ENCODE measurements at regions not wholly inside any gene's neighbourhood (a gene's known extent, or its start where the extent isn't known, plus 50 kb on each side); places are given as distances from the start of the nearest gene placed in this dataset.

DNA sequence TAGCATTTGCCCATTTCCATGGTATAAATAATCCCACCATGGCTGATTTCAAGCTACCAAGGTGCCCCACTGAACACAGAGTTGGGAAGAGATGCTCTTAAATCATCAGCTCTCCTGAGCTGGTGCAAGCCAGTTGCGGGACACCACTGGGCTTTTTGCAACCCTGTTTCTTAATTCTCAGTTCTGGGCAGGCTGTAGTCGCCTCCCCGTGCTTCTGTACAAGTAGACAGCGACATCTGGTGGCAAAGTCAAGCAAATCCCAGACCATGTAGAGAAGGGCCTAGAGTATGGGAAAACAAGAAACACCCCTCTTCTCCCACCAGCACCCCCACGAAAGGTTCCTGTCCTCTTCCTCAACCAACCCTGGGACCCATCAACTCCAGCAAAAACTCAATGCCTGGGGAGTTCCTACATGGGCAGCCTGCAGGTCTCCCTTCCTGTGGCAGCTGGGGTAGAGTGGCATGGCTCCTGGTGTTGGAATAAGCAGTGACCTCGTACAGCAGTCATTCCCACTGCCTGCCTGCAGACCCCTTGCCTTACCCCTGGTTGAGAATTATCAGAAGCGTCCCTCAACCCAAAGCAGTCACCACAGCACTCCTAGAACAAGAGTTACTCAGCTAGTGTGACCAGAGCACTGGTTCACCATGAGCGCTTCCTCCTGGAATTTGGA lies 68.4 kb downstream of the IGLL5 start:
- no peaks in the 10 kb centered on the region for H3K9me3 Mint-ChIP-seq
- Histone ChIP-seq H3K4me3 (ENCODE audit: low read length) (no peak overlapping the region), H3K27me3 (ENCODE audit: control insufficient read depth in 1 of 2, insufficient read depth in 2 of 2, low read length in 2 of 2) (peaks cover 7 to 23% of the 10 kb centered on the region in 2 experiments), H3K4me1 (ENCODE audit: insufficient read depth, low read length) (peaks cover 4% of the 10 kb centered on the region), H3K27ac (ENCODE audit: low read depth in 1 of 2, low read length in 2 of 2) (no peak overlapping the region), H3K36me3 (ENCODE audit: insufficient read depth, low read length) (no peaks in the 10 kb centered on the region), H3K9me3 (ENCODE audit: control insufficient read depth in 1 of 2, insufficient read depth in 1 of 2, low read length in 2 of 2) (no peaks in the 10 kb centered on the region)
- no peaks in the 10 kb centered on the region for H3K36me3 Mint-ChIP-seq (ENCODE audit: low read depth)
- TF ChIP-seq, protein P1, sequence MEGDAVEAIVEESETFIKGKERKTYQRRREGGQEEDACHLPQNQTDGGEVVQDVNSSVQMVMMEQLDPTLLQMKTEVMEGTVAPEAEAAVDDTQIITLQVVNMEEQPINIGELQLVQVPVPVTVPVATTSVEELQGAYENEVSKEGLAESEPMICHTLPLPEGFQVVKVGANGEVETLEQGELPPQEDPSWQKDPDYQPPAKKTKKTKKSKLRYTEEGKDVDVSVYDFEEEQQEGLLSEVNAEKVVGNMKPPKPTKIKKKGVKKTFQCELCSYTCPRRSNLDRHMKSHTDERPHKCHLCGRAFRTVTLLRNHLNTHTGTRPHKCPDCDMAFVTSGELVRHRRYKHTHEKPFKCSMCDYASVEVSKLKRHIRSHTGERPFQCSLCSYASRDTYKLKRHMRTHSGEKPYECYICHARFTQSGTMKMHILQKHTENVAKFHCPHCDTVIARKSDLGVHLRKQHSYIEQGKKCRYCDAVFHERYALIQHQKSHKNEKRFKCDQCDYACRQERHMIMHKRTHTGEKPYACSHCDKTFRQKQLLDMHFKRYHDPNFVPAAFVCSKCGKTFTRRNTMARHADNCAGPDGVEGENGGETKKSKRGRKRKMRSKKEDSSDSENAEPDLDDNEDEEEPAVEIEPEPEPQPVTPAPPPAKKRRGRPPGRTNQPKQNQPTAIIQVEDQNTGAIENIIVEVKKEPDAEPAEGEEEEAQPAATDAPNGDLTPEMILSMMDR (IDR thresholded peaks at IDR 0.05), result peak; percentile 77
- peak; percentile 43 to 87 (median 56) for DNase-seq
- H3K4me3 Mint-ChIP-seq, result no peak overlapping the region
- ChIA-PET POLR2A (interaction anchor here (1.3 kb wide), 1 partner anchor 203 kb away, joined by 5 read pairs; no protein-coding TSS in a partner anchor), CTCF (interaction anchor here (0.7 to 2.9 kb wide), 6 partner anchors 9 to 250 kb away, joined by 3 to 14 read pairs (median 3); no protein-coding TSS in a partner anchor)
- intact Hi-C loops (cut with DNase I, micrococcal nuclease), result loop anchor here (1.0 to 10.0 kb wide), 10 partner anchors 153 to 494 kb away; no protein-coding TSS in a partner anchor
- peak; percentile 77 for ATAC-seq (ENCODE audit: poor library complexity)
- peaks cover 4% of the 10 kb centered on the region for H3K4me1 Mint-ChIP-seq (ENCODE audit: low read depth)
- no peak overlapping the region for H3K27ac Mint-ChIP-seq
- H3K27me3 Mint-ChIP-seq, result peaks cover 64% of the 10 kb centered on the region

DNA sequence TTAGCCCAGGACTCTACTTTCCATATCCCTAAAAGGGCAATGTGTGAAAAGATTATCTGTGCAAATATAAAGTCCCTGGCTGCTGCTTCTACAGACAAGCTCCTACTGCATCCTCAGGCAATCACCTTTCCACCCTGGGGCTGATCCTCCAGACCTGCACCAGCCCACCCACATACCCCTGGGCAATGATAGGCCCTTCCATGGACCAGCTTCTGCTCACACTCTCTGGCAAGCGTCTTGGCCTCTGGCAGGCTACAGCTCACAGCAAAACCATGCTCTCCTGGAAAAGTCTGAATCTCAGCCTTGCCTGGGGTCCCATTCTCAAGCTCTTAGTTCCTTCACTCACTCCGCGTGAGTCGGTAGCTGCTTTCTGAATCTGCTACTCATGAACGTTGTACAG lies 69.5 kb downstream of the IGLL5 start:
- no peaks in the 10 kb centered on the region for H3K36me3 ChIP-seq (ENCODE audit: insufficient read depth, low read length)
- TF ChIP-seq, protein P1 (IDR thresholded peaks at IDR 0.05), result no peak
- no peak overlapping the region for H3K27ac Mint-ChIP-seq
- no peak overlapping the region for H3K4me3 ChIP-seq (ENCODE audit: low read length)
- POLR2A ChIA-PET, result interaction anchor here (0.5 kb wide), 1 partner anchor 372 kb away, joined by 3 read pairs; no protein-coding TSS in a partner anchor
- CTCF ChIA-PET, result interaction anchor here (1.3 to 3.6 kb wide), 4 partner anchors 169 to 429 kb away, joined by 3 to 14 read pairs (median 10); no protein-coding TSS in a partner anchor
- ATAC-seq (ENCODE audit: poor library complexity) (no peak), DNase-seq (no peak)
- H3K4me3 Mint-ChIP-seq, result no peak overlapping the region
- H3K36me3 Mint-ChIP-seq (ENCODE audit: low read depth), result no peaks in the 10 kb centered on the region
- H3K27ac ChIP-seq (ENCODE audit: low read depth in 1 of 2, low read length in 2 of 2), result no peak overlapping the region
- no peaks in the 10 kb centered on the region for H3K9me3 ChIP-seq (ENCODE audit: control insufficient read depth in 1 of 2, insufficient read depth in 1 of 2, low read length in 2 of 2)
- peaks cover 7 to 23% of the 10 kb centered on the region in 2 experiments for H3K27me3 ChIP-seq (ENCODE audit: control insufficient read depth in 1 of 2, insufficient read depth in 2 of 2, low read length in 2 of 2)
- H3K4me1 Mint-ChIP-seq (ENCODE audit: low read depth), result peaks cover 4% of the 10 kb centered on the region
- no peaks in the 10 kb centered on the region for H3K9me3 Mint-ChIP-seq
- H3K27me3 Mint-ChIP-seq, result peaks cover 59% of the 10 kb centered on the region
- intact Hi-C loops (cut with DNase I, micrococcal nuclease), result loop anchor here (2.0 to 10.0 kb wide), 8 partner anchors 154 to 495 kb away; no protein-coding TSS in a partner anchor
- peaks cover 4% of the 10 kb centered on the region for H3K4me1 ChIP-seq (ENCODE audit: insufficient read depth, low read length)

DNA sequence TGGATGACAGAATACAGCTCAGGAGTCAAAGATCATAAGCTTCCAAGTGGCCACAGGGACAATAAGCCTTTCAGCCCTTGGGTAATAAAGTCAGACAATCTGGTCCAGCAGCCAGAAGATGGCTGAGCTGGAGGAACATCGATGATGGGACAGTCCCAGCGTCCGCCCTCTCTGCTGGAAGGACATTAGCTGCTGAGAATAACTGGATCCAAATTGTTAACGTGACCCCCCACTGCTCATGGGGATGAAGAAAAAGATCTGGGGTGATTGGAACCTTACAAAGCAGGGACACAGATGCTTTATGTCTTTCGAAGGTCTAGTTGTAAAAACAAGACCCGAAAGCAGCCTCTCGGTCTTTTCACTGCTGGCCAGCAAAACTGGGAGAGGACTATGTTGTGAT lies 71.0 kb downstream of the IGLL5 start:
- TF ChIP-seq, protein P1 (IDR thresholded peaks at IDR 0.05), result no peak
- Mint-ChIP-seq H3K9me3 (no peaks in the 10 kb centered on the region), H3K4me3 (no peak overlapping the region), H3K36me3 (ENCODE audit: low read depth) (no peaks in the 10 kb centered on the region), H3K4me1 (ENCODE audit: low read depth) (peaks cover 4% of the 10 kb centered on the region), H3K27ac (no peak overlapping the region), H3K27me3 (peaks cover 53% of the 10 kb centered on the region)
- intact Hi-C loops (cut with DNase I, micrococcal nuclease), result loop anchor here (1.0 to 10.0 kb wide), 6 partner anchors 170 to 496 kb away; no protein-coding TSS in a partner anchor
- peaks cover 5 to 15% of the 10 kb centered on the region in 2 experiments for H3K27me3 ChIP-seq (ENCODE audit: control insufficient read depth in 1 of 2, insufficient read depth in 2 of 2, low read length in 2 of 2)
- CTCF ChIA-PET, result interaction anchor here (0.6 to 3.6 kb wide), 7 partner anchors 156 to 427 kb away, joined by 3 to 12 read pairs (median 4); no protein-coding TSS in a partner anchor
- H3K9me3 ChIP-seq (ENCODE audit: control insufficient read depth in 1 of 2, insufficient read depth in 1 of 2, low read length in 2 of 2), result no peaks in the 10 kb centered on the region
- DNase-seq, result no peak
- ATAC-seq (ENCODE audit: poor library complexity), result no peak
- no peak overlapping the region for H3K4me3 ChIP-seq (ENCODE audit: low read length)
- H3K27ac ChIP-seq (ENCODE audit: low read depth in 1 of 2, low read length in 2 of 2), result no peak overlapping the region
- POLR2A ChIA-PET, result interaction anchor here (1.4 kb wide), 1 partner anchor 179 kb away, joined by 4 read pairs; no protein-coding TSS in a partner anchor
- peaks cover 4% of the 10 kb centered on the region for H3K4me1 ChIP-seq (ENCODE audit: insufficient read depth, low read length)
- H3K36me3 ChIP-seq (ENCODE audit: insufficient read depth, low read length), result no peaks in the 10 kb centered on the region
